ENCODE measurements at regions not wholly inside any gene's neighbourhood (a gene's known extent, or its start where the extent isn't known, plus 50 kb on each side); places are given as distances from the start of the nearest gene placed in this dataset.

- TF ChIP-seq CTCF (conservative IDR thresholded peaks at IDR 0.05; ENCODE audit: low read length) = no peak
- TF ChIP-seq EZH2phosphoT487 (IDR thresholded peaks at IDR 0.05; ENCODE audit: borderline replicate concordance, low read depth, low read length) = no peak
These were observed 253.7 kb downstream of the MSRB3 start for GRCh38 chr12:65532162-65532561.

All from OCI-LY7 (cell line).